CD14-positive monocyte (primary cell): ENCODE measurements at regions not wholly inside any gene's neighbourhood (a gene's known extent, or its start where the extent isn't known, plus 50 kb on each side); places are given as distances from the start of the nearest gene placed in this dataset.

ENCODE experiments used
- DNase-seq, 3 donors: peaks; one replicate each; pipeline ENCODE4 v3.0.0-alpha.2; 2011 to 2022
- H2AFZ ChIP-seq: 2 replicates; pipeline ENCODE4 v1.6.0; 2012; ENCODE audit warnings: mild to moderate bottlenecking, low read depth, low read length, inconsistent platforms; ENCODE audit not compliant: insufficient read depth, poor library complexity, severe bottlenecking
- H3K27ac ChIP-seq, 2 donors: 1 replicate in 1 of 2; 2 replicates in 1 of 2; pipeline ENCODE4 v1.5.1; 2012 to 2013; ENCODE audit warnings: low read length in 2 of 2, control low read depth in 1 of 2, inconsistent platforms in 1 of 2, low read depth in 1 of 2, mild to moderate bottlenecking in 1 of 2
- H3K27me3 ChIP-seq, 2 donors: one replicate each; pipeline versions ENCODE4 v1.6.0 to v1.6.1; 2011 to 2013; ENCODE audit warnings: low read length in 2 of 2; ENCODE audit not compliant: control insufficient read depth in 2 of 2, insufficient read depth in 2 of 2
- H3K36me3 ChIP-seq, 2 donors: replicated peaks in 1 of 2; 1 replicate in 1 of 2; 2 replicates in 1 of 2; pipeline versions ENCODE4 v1.5.1 to v1.6.1; 2012 to 2013; ENCODE audit warnings: low read length in 2 of 2, control low read depth in 1 of 2, inconsistent platforms in 1 of 2, mild to moderate bottlenecking in 1 of 2; ENCODE audit not compliant: insufficient read depth in 2 of 2, control insufficient read depth in 1 of 2
- H3K4me1 ChIP-seq, 2 donors: 1 replicate in 1 of 2; 2 replicates in 1 of 2; pipeline versions ENCODE4 v1.5.1 to v1.6.1; 2012 to 2013; ENCODE audit warnings: low read length in 2 of 2, control low read depth in 1 of 2, inconsistent platforms in 1 of 2, mild to moderate bottlenecking in 1 of 2, moderate library complexity in 1 of 2; ENCODE audit not compliant: insufficient read depth in 2 of 2, control insufficient read depth in 1 of 2
- H3K4me2 ChIP-seq: replicated peaks from 2 replicates; pipeline ENCODE3; 2012; ENCODE audit warnings: low read length, moderate library complexity, mild to moderate bottlenecking; ENCODE audit not compliant: poor library complexity, severe bottlenecking; ENCODE audit errors: extremely low read depth
- H3K4me3 ChIP-seq, 3 experiments: fragments of 200-600 bp in 1 of 3; sonication (generic) in 1 of 3; replicated peaks in 1 of 3; 1 replicate in 2 of 3; 2 replicates in 1 of 3; pipeline ENCODE4 v1.5.1; 2011 to 2013; ENCODE audit warnings: low read length in 3 of 3, mild to moderate bottlenecking in 3 of 3, control low read depth in 2 of 3, low read depth in 2 of 3, inconsistent platforms in 1 of 3, moderate library complexity in 1 of 3
- H3K79me2 ChIP-seq: 2 replicates; pipeline ENCODE4 v1.6.0; 2012; ENCODE audit warnings: mild to moderate bottlenecking, control low read depth, inconsistent platforms, low read length, moderate library complexity; ENCODE audit not compliant: insufficient read depth
- H3K9ac ChIP-seq: 2 replicates; pipeline ENCODE4 v1.6.0; 2017; ENCODE audit warnings: low read length, mild to moderate bottlenecking; ENCODE audit not compliant: insufficient read depth, poor library complexity, severe bottlenecking
- H3K9me3 ChIP-seq, 2 donors: replicated peaks in 1 of 2; 1 replicate in 1 of 2; 2 replicates in 1 of 2; pipeline versions ENCODE4 v1.5.1 to v1.6.1; 2012 to 2013; ENCODE audit warnings: low read length in 2 of 2, control low read depth in 1 of 2; ENCODE audit not compliant: control insufficient read depth in 1 of 2, insufficient read depth in 1 of 2
- H4K20me1 ChIP-seq: 2 replicates; pipeline ENCODE4 v1.6.0; 2012; ENCODE audit warnings: mild to moderate bottlenecking, low read length, control low read depth, moderate library complexity; ENCODE audit not compliant: insufficient read depth
- H3K27ac Mint-ChIP-seq, 7 donors: one replicate each; pipeline ENCODE4 v1.8.0; 2020; ENCODE audit warnings: mild to moderate bottlenecking in 7 of 7, mixed read lengths in 7 of 7, moderate library complexity in 6 of 7, inconsistent platforms in 2 of 7
- H3K27me3 Mint-ChIP-seq, 3 donors: one replicate each; pipeline ENCODE4 v1.8.0; 2021 to 2022; ENCODE audit warnings: low read depth in 3 of 3, mild to moderate bottlenecking in 3 of 3, mixed read lengths in 3 of 3, moderate library complexity in 3 of 3, inconsistent platforms in 1 of 3
- H3K36me3 Mint-ChIP-seq, 2 donors: one replicate each; pipeline ENCODE4 v1.8.0; 2020; ENCODE audit warnings: mixed read lengths in 2 of 2, inconsistent platforms in 1 of 2, mild to moderate bottlenecking in 1 of 2
- H3K4me1 Mint-ChIP-seq: one replicate; pipeline ENCODE4 v1.8.0; 2020; ENCODE audit warnings: mild to moderate bottlenecking, mixed read lengths
- H3K4me3 Mint-ChIP-seq, 2 donors: one replicate each; pipeline ENCODE4 v1.8.0; 2020; ENCODE audit warnings: mild to moderate bottlenecking in 2 of 2, mixed read lengths in 2 of 2, moderate library complexity in 1 of 2
- H3K9me3 Mint-ChIP-seq, 7 donors: one replicate each; pipeline ENCODE4 v1.8.0; 2020 to 2022; ENCODE audit warnings: mixed read lengths in 7 of 7, mild to moderate bottlenecking in 6 of 7, moderate library complexity in 6 of 7, inconsistent platforms in 2 of 7
- CTCF ChIP-seq: fragments of 200-600 bp; IDR thresholded peaks from one replicate; pipeline ENCODE4 v1.8.0; 2022; ENCODE audit warnings: antibody characterized with exemption, mild to moderate bottlenecking
- WGBS: methylation state at CpG from one replicate; pipeline ENCODE4 v1.1.5; 2013; ENCODE audit warnings: missing lambda C conversion rate; ENCODE audit not compliant: insufficient coverage; 5-methylcytosine and 5-hydroxymethylcytosine counted together
- intact Hi-C, 2 donors: fragments of 100-400 bp; cut with micrococcal nuclease; formaldehyde crosslinking; loops; one replicate each; pipeline versions ENCODE4 v1.15.0 to v1.15.1; 2023

GRCh38 chr10:3401491-3401938 lies 228.9 kb upstream of the PITRM1 start:
- TF ChIP-seq CTCF = no peak
- H3K9me3 ChIP-seq = no peaks in the 10 kb centered on the region
- no peaks in the 10 kb centered on the region for H3K79me2 ChIP-seq
- H3K4me1 ChIP-seq = no peaks in the 10 kb centered on the region
- H2AFZ ChIP-seq = no peak overlapping the region
- H3K9ac ChIP-seq = no peak overlapping the region
- H3K36me3 Mint-ChIP-seq = no peaks in the 10 kb centered on the region
- no peak overlapping the region for H3K27ac ChIP-seq
- peaks cover 2 to 4% (median 3%) of the 10 kb centered on the region in 3 donors for H3K27me3 Mint-ChIP-seq
- DNase-seq = no peak
- H4K20me1 ChIP-seq = no peaks in the 10 kb centered on the region
- no peaks in the 10 kb centered on the region for H3K27me3 ChIP-seq
- WGBS = 82% methylated on average over 4 of the region's 6 CpGs
- H3K36me3 ChIP-seq = no peaks in the 10 kb centered on the region
- no peaks in the 10 kb centered on the region for H3K4me1 Mint-ChIP-seq
- intact Hi-C loops = no loop called here
- no peak overlapping the region for H3K4me3 Mint-ChIP-seq
- H3K9me3 Mint-ChIP-seq = peaks cover 0 to 3% (median 0%) of the 10 kb centered on the region in 7 donors
- no peak overlapping the region for H3K4me2 ChIP-seq
- no peak overlapping the region for H3K4me3 ChIP-seq
- H3K27ac Mint-ChIP-seq = no peak overlapping the region

- H3K9me3 Mint-ChIP-seq = peaks cover 0 to 3% (median 0%) of the 10 kb centered on the region in 7 donors
- no peaks in the 10 kb centered on the region for H3K4me1 ChIP-seq
- H3K4me2 ChIP-seq = no peak overlapping the region
- no peaks in the 10 kb centered on the region for H3K27me3 ChIP-seq
- H3K27ac ChIP-seq = no peak overlapping the region
- no peak overlapping the region for H3K4me3 Mint-ChIP-seq
- no peaks in the 10 kb centered on the region for H3K9me3 ChIP-seq
- DNase-seq = no peak
- 96% methylated on average over 3 of the region's 5 CpGs for WGBS
- H3K27me3 Mint-ChIP-seq = peaks cover 4 to 5% (median 4%) of the 10 kb centered on the region in 3 donors
- no peak overlapping the region for H2AFZ ChIP-seq
- H3K36me3 Mint-ChIP-seq = no peaks in the 10 kb centered on the region
- no peaks in the 10 kb centered on the region for H3K4me1 Mint-ChIP-seq
- H3K27ac Mint-ChIP-seq = no peak overlapping the region
- no peaks in the 10 kb centered on the region for H4K20me1 ChIP-seq
- no peak for TF ChIP-seq CTCF
- intact Hi-C loops = no loop called here
- no peaks in the 10 kb centered on the region for H3K79me2 ChIP-seq
- H3K4me3 ChIP-seq = no peak overlapping the region
- no peaks in the 10 kb centered on the region for H3K36me3 ChIP-seq
- no peak overlapping the region for H3K9ac ChIP-seq
Measured at GRCh38 chr10:3400348-3400747, 227.8 kb upstream of the PITRM1 start.
